ENCODE measurements at regions not wholly inside any gene's neighbourhood (a gene's known extent, or its start where the extent isn't known, plus 50 kb on each side); places are given as distances from the start of the nearest gene placed in this dataset.

DNA sequence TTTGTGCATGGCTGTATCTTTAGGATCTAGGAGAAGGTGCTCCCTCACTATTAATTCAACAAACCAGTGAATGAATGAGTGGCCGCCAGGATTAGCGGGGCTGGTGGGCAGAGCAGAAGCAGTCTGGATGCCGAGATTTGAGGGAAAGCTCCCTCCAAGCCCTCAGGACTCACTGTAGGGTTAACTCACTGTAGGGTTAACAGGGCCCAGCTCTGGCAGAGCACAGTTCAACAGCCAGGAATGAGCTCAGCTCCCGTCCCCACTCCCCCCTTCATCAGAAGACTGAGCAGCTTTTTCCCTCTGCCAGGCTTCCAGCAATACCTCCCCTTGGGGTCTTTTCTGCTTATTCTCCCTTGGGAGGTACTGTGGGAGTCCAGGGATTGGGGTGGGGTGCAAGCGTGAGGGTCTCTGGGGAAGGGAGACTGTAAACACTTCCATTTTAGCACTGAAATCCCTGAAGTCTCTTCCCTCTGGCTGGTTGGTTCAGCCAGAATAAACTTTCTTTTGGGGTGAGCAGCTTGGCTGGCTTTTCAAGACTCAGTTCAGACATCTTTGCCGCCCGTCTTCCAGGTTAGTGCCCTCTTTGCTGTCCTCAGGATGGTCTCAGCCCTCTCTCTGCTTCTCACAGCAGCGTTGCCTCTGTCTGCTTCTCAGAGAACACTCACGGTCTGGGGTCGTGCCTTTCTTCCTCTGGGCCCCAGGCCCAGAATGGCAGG, 53.7 kb upstream of the WSB1 start:
- peaks cover 16 to 50% (median 23%) of the 10 kb centered on the region in 4 donors for H3K4me1 ChIP-seq
- H3K4me3 ChIP-seq, result no peak overlapping the region
- no peaks in the 10 kb centered on the region for H3K9me3 ChIP-seq
- intact Hi-C loops (cut with DNase I; ENCODE audit: low total_unique reads), result loop anchor here (5.0 to 10.0 kb wide), 2 partner anchors 55 to 102 kb away; partner anchors contain the start of gene WSB1
- H3K27me3 ChIP-seq, result no peaks in the 10 kb centered on the region
- H3K36me3 ChIP-seq, result no peaks in the 10 kb centered on the region
- no peak for DNase-seq
- TF ChIP-seq, protein P1, sequence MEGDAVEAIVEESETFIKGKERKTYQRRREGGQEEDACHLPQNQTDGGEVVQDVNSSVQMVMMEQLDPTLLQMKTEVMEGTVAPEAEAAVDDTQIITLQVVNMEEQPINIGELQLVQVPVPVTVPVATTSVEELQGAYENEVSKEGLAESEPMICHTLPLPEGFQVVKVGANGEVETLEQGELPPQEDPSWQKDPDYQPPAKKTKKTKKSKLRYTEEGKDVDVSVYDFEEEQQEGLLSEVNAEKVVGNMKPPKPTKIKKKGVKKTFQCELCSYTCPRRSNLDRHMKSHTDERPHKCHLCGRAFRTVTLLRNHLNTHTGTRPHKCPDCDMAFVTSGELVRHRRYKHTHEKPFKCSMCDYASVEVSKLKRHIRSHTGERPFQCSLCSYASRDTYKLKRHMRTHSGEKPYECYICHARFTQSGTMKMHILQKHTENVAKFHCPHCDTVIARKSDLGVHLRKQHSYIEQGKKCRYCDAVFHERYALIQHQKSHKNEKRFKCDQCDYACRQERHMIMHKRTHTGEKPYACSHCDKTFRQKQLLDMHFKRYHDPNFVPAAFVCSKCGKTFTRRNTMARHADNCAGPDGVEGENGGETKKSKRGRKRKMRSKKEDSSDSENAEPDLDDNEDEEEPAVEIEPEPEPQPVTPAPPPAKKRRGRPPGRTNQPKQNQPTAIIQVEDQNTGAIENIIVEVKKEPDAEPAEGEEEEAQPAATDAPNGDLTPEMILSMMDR (IDR thresholded peaks at IDR 0.05), result no peak
- TF ChIP-seq POLR2AphosphoS5 (IDR thresholded peaks at IDR 0.05), result no peak
- TF ChIP-seq EP300 (IDR thresholded peaks at IDR 0.05), result no peak
- no peak for TF ChIP-seq POLR2A (IDR thresholded peaks at IDR 0.05)
- peak overlapping the region in 1 of 5 donors; percentile 29 for H3K27ac ChIP-seq
- 59 to 77% (median 75%) methylated on average over 10 of the region's 10 CpGs for WGBS, 5 donors

DNA sequence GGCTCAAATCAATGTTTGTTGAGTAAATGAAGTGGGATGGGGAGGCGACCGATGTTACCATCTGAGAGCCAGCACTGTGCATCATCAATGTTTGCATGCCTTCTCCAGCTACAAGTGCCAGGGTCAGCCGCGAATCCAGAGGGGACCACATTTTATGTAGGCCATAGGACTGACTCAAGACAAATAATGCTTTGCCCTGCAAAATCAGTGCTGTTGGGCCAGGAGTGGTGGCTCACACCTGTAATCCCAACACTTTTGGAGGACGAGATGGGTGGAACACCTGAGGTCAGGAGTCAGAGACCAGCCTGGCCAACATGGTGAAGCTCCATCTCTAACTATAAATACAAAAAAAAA, 53.1 kb upstream of the WSB1 start:
- intact Hi-C loops (cut with DNase I; ENCODE audit: low total_unique reads), result loop anchor here (5.0 to 10.0 kb wide), 2 partner anchors 54 to 102 kb away; partner anchors contain the start of gene WSB1
- TF ChIP-seq POLR2A (IDR thresholded peaks at IDR 0.05) (no peak), EP300 (IDR thresholded peaks at IDR 0.05) (no peak), POLR2AphosphoS5 (IDR thresholded peaks at IDR 0.05) (no peak)
- TF ChIP-seq, protein P1 (IDR thresholded peaks at IDR 0.05), result no peak
- WGBS, 5 donors, result 50 to 70% (median 58%) methylated on average over 5 of the region's 5 CpGs

DNA sequence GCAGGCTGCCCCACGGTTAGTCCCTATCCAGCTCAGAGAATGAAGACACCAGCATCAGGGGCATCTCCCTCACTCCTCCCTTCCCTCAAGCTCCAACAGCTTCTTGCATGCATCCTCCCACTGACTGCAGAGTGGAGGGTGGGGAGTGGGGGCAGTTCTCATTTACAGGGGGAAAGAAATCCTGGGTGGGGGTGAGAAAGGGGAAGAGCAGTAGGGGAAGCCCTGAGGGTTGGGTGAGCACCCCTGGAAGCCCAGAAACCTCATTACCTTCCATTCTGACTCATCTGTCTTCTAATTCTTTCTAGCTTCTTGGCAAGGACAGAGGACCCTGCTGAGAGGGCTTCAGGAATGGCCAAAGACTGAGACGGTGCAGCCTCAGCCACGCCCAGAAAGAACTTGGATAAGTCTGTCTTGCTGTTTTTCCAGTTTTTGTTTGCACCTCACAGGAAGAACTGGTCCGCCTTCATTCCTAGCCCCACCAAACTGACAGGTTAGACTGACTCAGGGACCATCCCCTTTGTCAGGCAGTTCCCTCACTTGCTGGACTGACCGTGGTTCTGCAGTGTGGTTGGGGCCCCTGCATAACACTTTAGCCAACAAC, 52.5 kb upstream of the WSB1 start:
- 27 to 45% (median 36%) methylated on average over 5 of the region's 5 CpGs for WGBS, 5 donors
- DNase-seq, result peak in 1 of 2 donors; percentile 74
- no peak overlapping the region for H3K4me3 ChIP-seq
- H3K9me3 ChIP-seq, result no peaks in the 10 kb centered on the region
- intact Hi-C loops (cut with DNase I; ENCODE audit: low total_unique reads), result loop anchor here (5.0 to 10.0 kb wide), 2 partner anchors 53 to 101 kb away; partner anchors contain the start of gene WSB1
- peaks cover 23 to 60% (median 35%) of the 10 kb centered on the region in 4 donors for H3K4me1 ChIP-seq
- H3K27ac ChIP-seq, result no peak overlapping the region
- no peaks in the 10 kb centered on the region for H3K27me3 ChIP-seq
- TF ChIP-seq POLR2AphosphoS5 (IDR thresholded peaks at IDR 0.05) (no peak), EP300 (IDR thresholded peaks at IDR 0.05) (no peak), POLR2A (IDR thresholded peaks at IDR 0.05) (no peak)
- TF ChIP-seq, protein P1 (IDR thresholded peaks at IDR 0.05), result no peak
- no peaks in the 10 kb centered on the region for H3K36me3 ChIP-seq

More for the DNA sequence above, 53.1 kb upstream of the WSB1 start:
- H3K9me3 ChIP-seq, result no peaks in the 10 kb centered on the region
- peak overlapping the region in 1 of 5 donors; percentile 29 for H3K27ac ChIP-seq
- no peak for DNase-seq
- no peak overlapping the region for H3K4me3 ChIP-seq
- H3K4me1 ChIP-seq, result peaks cover 21 to 55% (median 28%) of the 10 kb centered on the region in 4 donors
- no peaks in the 10 kb centered on the region for H3K36me3 ChIP-seq
- H3K27me3 ChIP-seq, result no peaks in the 10 kb centered on the region

DNA sequence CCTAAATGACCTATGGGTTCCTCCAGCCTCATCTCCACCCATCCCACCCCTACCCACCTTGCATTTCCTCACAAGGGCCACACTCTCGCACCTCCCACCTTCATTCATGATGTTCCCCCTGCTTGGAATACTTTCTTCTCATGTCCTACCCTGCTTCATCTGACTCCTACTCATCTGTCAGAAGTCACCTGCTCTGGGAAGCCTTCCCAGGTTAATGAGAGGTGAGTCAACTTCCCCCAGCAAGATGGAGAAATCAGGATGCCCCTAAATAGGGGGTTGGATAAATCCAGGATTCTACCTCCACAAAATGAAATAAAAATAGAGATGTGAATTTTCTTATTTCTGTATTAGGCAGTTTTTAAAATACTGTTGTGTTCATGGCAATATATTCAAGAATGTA, 51.0 kb upstream of the WSB1 start:
- TF ChIP-seq EP300 (IDR thresholded peaks at IDR 0.05), result no peak
- no peak for TF ChIP-seq POLR2A (IDR thresholded peaks at IDR 0.05)
- TF ChIP-seq POLR2AphosphoS5 (IDR thresholded peaks at IDR 0.05), result no peak
- TF ChIP-seq, protein P1 (IDR thresholded peaks at IDR 0.05), result no peak
- 88 to 95% (median 94%) methylated on average over 1 of the region's 1 CpG for WGBS, 5 donors
- H3K27me3 ChIP-seq, result no peaks in the 10 kb centered on the region
- intact Hi-C loops (cut with DNase I; ENCODE audit: low total_unique reads), result loop anchor here (5.0 to 10.0 kb wide), 2 partner anchors 52 to 99 kb away; partner anchors contain the start of gene WSB1
- H3K9me3 ChIP-seq, result no peaks in the 10 kb centered on the region
- H3K4me1 ChIP-seq, result peaks cover 25 to 68% (median 44%) of the 10 kb centered on the region in 4 donors
- no peak for DNase-seq
- no peaks in the 10 kb centered on the region for H3K36me3 ChIP-seq
- peak overlapping the region in 1 of 5 donors; percentile 86 for H3K27ac ChIP-seq
- H3K4me3 ChIP-seq, result no peak overlapping the region
